H1 (cell line): ENCODE measurements at regions not wholly inside any gene's neighbourhood (a gene's known extent, or its start where the extent isn't known, plus 50 kb on each side); places are given as distances from the start of the nearest gene placed in this dataset.

Source experiments
- BCL11A ChIP-seq, 2 experiments: IDR thresholded peaks; one replicate each; pipeline ENCODE4 v1.6.1; 2011; ENCODE audit warnings: low read depth in 2 of 2, low read length in 2 of 2, mild to moderate bottlenecking in 2 of 2
- KDM5A ChIP-seq: fragments of 200-600 bp; IDR thresholded peaks from 2 replicates; pipeline ENCODE4 v1.7.1; 2012; ENCODE audit warnings: mild to moderate bottlenecking, low read length, inconsistent platforms, mixed read lengths
- PHF8 ChIP-seq: fragments of 200-600 bp; sonication (generic); conservative IDR thresholded peaks from 2 replicates; pipeline ENCODE4 v1.7.1; 2012; ENCODE audit warnings: low read depth, mild to moderate bottlenecking, inconsistent platforms, low read length, moderate library complexity
- TAF7 ChIP-seq: optimal IDR thresholded peaks from 2 replicates; pipeline ENCODE3; 2011; ENCODE audit warnings: low read depth, mild to moderate bottlenecking, inconsistent platforms, low read length, moderate library complexity, borderline replicate concordance

DNA sequence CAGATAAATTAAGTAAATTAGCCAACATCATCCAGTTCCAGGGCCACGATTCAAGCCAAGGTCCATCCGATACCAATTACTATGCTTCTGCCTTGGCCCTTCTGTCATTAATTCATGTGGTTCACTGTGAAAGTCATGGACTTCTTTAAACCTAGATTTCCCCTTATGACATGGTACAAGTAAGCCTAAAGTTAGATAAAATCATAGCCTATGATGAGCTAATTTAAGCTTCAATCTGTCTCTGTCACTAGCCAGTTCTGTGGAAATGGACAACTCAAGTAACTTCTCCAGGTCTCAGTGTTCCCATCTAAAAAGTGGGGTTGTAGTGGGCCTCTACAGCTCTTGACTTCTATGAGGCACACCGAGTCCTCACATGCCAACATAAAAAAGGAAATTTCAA lies 225.5 kb upstream of the MARCKS start (continued):
- TF ChIP-seq KDM5A = no peak
- TF ChIP-seq BCL11A (IDR thresholded peaks at IDR 0.05; ENCODE audit: low read depth in 2 of 2, low read length in 2 of 2) = no peak
- no peak for TF ChIP-seq PHF8
- TF ChIP-seq TAF7 = no peak
- TF ChIP-seq, all 59 proteins: peak for 0
